ENCODE measurements at regions not wholly inside any gene's neighbourhood (a gene's known extent, or its start where the extent isn't known, plus 50 kb on each side); places are given as distances from the start of the nearest gene placed in this dataset.

- Mint-ChIP-seq H3K9me3 (peaks cover 71% of the 10 kb centered on the region), H3K27me3 (ENCODE audit: low read depth) (no peaks in the 10 kb centered on the region; the same call in none of the 2 replicates), H3K4me3 (no peak overlapping the region), H3K4me1 (no peaks in the 10 kb centered on the region), H3K36me3 (peaks cover 44% of the 10 kb centered on the region), H3K27ac (no peak overlapping the region)
- CTCF ChIA-PET: no interaction called here
- POLR2A ChIA-PET: no interaction called here
- no peak for TF ChIP-seq SMAD3 (CRISPR knock-in tag; IDR thresholded peaks at IDR 0.05; ENCODE audit: borderline replicate concordance)
- TF ChIP-seq, protein P1, sequence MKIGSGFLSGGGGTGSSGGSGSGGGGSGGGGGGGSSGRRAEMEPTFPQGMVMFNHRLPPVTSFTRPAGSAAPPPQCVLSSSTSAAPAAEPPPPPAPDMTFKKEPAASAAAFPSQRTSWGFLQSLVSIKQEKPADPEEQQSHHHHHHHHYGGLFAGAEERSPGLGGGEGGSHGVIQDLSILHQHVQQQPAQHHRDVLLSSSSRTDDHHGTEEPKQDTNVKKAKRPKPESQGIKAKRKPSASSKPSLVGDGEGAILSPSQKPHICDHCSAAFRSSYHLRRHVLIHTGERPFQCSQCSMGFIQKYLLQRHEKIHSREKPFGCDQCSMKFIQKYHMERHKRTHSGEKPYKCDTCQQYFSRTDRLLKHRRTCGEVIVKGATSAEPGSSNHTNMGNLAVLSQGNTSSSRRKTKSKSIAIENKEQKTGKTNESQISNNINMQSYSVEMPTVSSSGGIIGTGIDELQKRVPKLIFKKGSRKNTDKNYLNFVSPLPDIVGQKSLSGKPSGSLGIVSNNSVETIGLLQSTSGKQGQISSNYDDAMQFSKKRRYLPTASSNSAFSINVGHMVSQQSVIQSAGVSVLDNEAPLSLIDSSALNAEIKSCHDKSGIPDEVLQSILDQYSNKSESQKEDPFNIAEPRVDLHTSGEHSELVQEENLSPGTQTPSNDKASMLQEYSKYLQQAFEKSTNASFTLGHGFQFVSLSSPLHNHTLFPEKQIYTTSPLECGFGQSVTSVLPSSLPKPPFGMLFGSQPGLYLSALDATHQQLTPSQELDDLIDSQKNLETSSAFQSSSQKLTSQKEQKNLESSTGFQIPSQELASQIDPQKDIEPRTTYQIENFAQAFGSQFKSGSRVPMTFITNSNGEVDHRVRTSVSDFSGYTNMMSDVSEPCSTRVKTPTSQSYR (CRISPR knock-in tag; IDR thresholded peaks at IDR 0.05): no peak
- no peak for TF ChIP-seq IRF2 (CRISPR knock-in tag; IDR thresholded peaks at IDR 0.05; ENCODE audit: borderline replicate concordance, low read depth)
- TF ChIP-seq ZNF219 (CRISPR knock-in tag; IDR thresholded peaks at IDR 0.05; ENCODE audit: borderline replicate concordance): no peak
- TF ChIP-seq, protein P2, sequence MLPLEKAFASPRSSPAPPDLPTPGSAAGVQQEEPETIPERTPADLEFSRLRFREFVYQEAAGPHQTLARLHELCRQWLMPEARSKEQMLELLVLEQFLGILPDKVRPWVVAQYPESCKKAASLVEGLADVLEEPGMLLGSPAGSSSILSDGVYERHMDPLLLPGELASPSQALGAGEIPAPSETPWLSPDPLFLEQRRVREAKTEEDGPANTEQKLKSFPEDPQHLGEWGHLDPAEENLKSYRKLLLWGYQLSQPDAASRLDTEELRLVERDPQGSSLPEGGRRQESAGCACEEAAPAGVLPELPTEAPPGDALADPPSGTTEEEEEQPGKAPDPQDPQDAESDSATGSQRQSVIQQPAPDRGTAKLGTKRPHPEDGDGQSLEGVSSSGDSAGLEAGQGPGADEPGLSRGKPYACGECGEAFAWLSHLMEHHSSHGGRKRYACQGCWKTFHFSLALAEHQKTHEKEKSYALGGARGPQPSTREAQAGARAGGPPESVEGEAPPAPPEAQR (CRISPR knock-in tag; IDR thresholded peaks at IDR 0.05): no peak
- TF ChIP-seq ZNF423 (CRISPR knock-in tag; IDR thresholded peaks at IDR 0.05): no peak
- TF ChIP-seq NFATC4 (CRISPR knock-in tag; IDR thresholded peaks at IDR 0.05): no peak
- TF ChIP-seq NFYB (CRISPR knock-in tag; conservative IDR thresholded peaks at IDR 0.05; ENCODE audit: low read depth): no peak
- TF ChIP-seq GABPB1 (CRISPR knock-in tag; IDR thresholded peaks at IDR 0.05): no peak
- TF ChIP-seq, protein P3, sequence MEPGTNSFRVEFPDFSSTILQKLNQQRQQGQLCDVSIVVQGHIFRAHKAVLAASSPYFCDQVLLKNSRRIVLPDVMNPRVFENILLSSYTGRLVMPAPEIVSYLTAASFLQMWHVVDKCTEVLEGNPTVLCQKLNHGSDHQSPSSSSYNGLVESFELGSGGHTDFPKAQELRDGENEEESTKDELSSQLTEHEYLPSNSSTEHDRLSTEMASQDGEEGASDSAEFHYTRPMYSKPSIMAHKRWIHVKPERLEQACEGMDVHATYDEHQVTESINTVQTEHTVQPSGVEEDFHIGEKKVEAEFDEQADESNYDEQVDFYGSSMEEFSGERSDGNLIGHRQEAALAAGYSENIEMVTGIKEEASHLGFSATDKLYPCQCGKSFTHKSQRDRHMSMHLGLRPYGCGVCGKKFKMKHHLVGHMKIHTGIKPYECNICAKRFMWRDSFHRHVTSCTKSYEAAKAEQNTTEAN (CRISPR knock-in tag; IDR thresholded peaks at IDR 0.05): no peak
- TF ChIP-seq CREM (CRISPR knock-in tag; IDR thresholded peaks at IDR 0.05): no peak
- TF ChIP-seq ZNF138 (CRISPR knock-in tag; conservative IDR thresholded peaks at IDR 0.05): no peak
- TF ChIP-seq, protein P4, sequence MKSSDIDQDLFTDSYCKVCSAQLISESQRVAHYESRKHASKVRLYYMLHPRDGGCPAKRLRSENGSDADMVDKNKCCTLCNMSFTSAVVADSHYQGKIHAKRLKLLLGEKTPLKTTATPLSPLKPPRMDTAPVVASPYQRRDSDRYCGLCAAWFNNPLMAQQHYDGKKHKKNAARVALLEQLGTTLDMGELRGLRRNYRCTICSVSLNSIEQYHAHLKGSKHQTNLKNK (CRISPR knock-in tag; IDR thresholded peaks at IDR 0.05): no peak
- no peak for TF ChIP-seq TP53 (CRISPR knock-in tag; IDR thresholded peaks at IDR 0.05)
- no peak for TF ChIP-seq NR1H2 (CRISPR knock-in tag; IDR thresholded peaks at IDR 0.05)
- no peak for TF ChIP-seq MYBL2 (CRISPR knock-in tag; IDR thresholded peaks at IDR 0.05)
- TF ChIP-seq ZNF121 (CRISPR knock-in tag; IDR thresholded peaks at IDR 0.05): no peak
- TF ChIP-seq TEAD1 (CRISPR knock-in tag; IDR thresholded peaks at IDR 0.05): no peak
- TF ChIP-seq ATF3 (CRISPR knock-in tag; conservative IDR thresholded peaks at IDR 0.05): no peak
- TF ChIP-seq USF2 (CRISPR knock-in tag; IDR thresholded peaks at IDR 0.05): no peak
- ATAC-seq (no peak), DNase-seq (ENCODE audit: low spot score) (no peak)
These were observed 629.1 kb upstream of the NR2F2 start for GRCh38 chr15:95701410-95701809.
